ENCODE measurements at regions not wholly inside any gene's neighbourhood (a gene's known extent, or its start where the extent isn't known, plus 50 kb on each side); places are given as distances from the start of the nearest gene placed in this dataset.

GRCh38 chr20:6560978-6561377 is 206.5 kb upstream of the BMP2 start:
- TF ChIP-seq EZH2 (IDR thresholded peaks at IDR 0.05; ENCODE audit: insufficient read depth, low read length) (no peak), CTCF (IDR thresholded peaks at IDR 0.05; ENCODE audit: insufficient read depth, low read depth, low read length) (no peak)
- no peaks in the 10 kb centered on the region for H3K79me2 ChIP-seq (ENCODE audit: insufficient read depth, low read length)
- H3K4me2 ChIP-seq (ENCODE audit: low read length) = peak overlapping the region; percentile 32
- FAIRE-seq = no peak
- H3K27me3 Mint-ChIP-seq (ENCODE audit: low read depth, unreplicated experiment) = no peaks in the 10 kb centered on the region
- no peaks in the 10 kb centered on the region for H3K36me3 Mint-ChIP-seq (ENCODE audit: low read depth, unreplicated experiment)
- H4K20me1 ChIP-seq (ENCODE audit: insufficient read depth, low read length) = no peaks in the 10 kb centered on the region
- H3K36me3 ChIP-seq (ENCODE audit: insufficient read depth, low read length) = no peaks in the 10 kb centered on the region
- peaks cover 17% of the 10 kb centered on the region for H3K4me1 ChIP-seq (ENCODE audit: insufficient read depth, low read length)
- no peaks in the 10 kb centered on the region for H3K9me3 ChIP-seq (ENCODE audit: insufficient read depth, low read depth, low read length)
- no peak overlapping the region for H3K9ac ChIP-seq (ENCODE audit: low read length)
- no peak overlapping the region for H3K27ac Mint-ChIP-seq (ENCODE audit: unreplicated experiment)
- no peaks in the 10 kb centered on the region for H3K27me3 ChIP-seq (ENCODE audit: insufficient read depth, low read length)
- no peak overlapping the region for H3K27ac ChIP-seq (ENCODE audit: low read depth, low read length)
- H3K9me3 Mint-ChIP-seq (ENCODE audit: unreplicated experiment) = no peaks in the 10 kb centered on the region
- no peak overlapping the region for H3K4me3 Mint-ChIP-seq (ENCODE audit: unreplicated experiment)
- no peak overlapping the region for H2AFZ ChIP-seq (ENCODE audit: low read depth, low read length)
- H3K4me3 ChIP-seq (ENCODE audit: insufficient read depth, low read depth, low read length) = no peak overlapping the region
- no peak for DNase-seq (ENCODE audit: low read depth)
- peaks cover 5% of the 10 kb centered on the region for H3K4me1 Mint-ChIP-seq (ENCODE audit: low read depth, unreplicated experiment)

- H3K36me3 Mint-ChIP-seq (ENCODE audit: low read depth, unreplicated experiment) = no peaks in the 10 kb centered on the region
- Histone ChIP-seq H3K79me2 (ENCODE audit: insufficient read depth, low read length) (no peaks in the 10 kb centered on the region), H2AFZ (ENCODE audit: low read depth, low read length) (no peak overlapping the region), H3K27ac (ENCODE audit: low read depth, low read length) (no peak overlapping the region), H3K4me1 (ENCODE audit: insufficient read depth, low read length) (peaks cover 17% of the 10 kb centered on the region), H3K4me2 (ENCODE audit: low read length) (no peak overlapping the region), H3K9ac (ENCODE audit: low read length) (no peak overlapping the region), H3K4me3 (ENCODE audit: insufficient read depth, low read depth, low read length) (no peak overlapping the region), H4K20me1 (ENCODE audit: insufficient read depth, low read length) (no peaks in the 10 kb centered on the region), H3K9me3 (ENCODE audit: insufficient read depth, low read depth, low read length) (no peaks in the 10 kb centered on the region), H3K36me3 (ENCODE audit: insufficient read depth, low read length) (no peaks in the 10 kb centered on the region), H3K27me3 (ENCODE audit: insufficient read depth, low read length) (no peaks in the 10 kb centered on the region)
- TF ChIP-seq CTCF (IDR thresholded peaks at IDR 0.05; ENCODE audit: insufficient read depth, low read depth, low read length) (no peak), EZH2 (IDR thresholded peaks at IDR 0.05; ENCODE audit: insufficient read depth, low read length) (no peak)
- FAIRE-seq (no peak), DNase-seq (ENCODE audit: low read depth) (no peak)
- H3K27ac Mint-ChIP-seq (ENCODE audit: unreplicated experiment) = no peak overlapping the region
- no peaks in the 10 kb centered on the region for H3K27me3 Mint-ChIP-seq (ENCODE audit: low read depth, unreplicated experiment)
- H3K4me3 Mint-ChIP-seq (ENCODE audit: unreplicated experiment) = no peak overlapping the region
- H3K9me3 Mint-ChIP-seq (ENCODE audit: unreplicated experiment) = no peaks in the 10 kb centered on the region
- peaks cover 5% of the 10 kb centered on the region for H3K4me1 Mint-ChIP-seq (ENCODE audit: low read depth, unreplicated experiment)
Measured at GRCh38 chr20:6559791-6560190, 207.7 kb upstream of the BMP2 start.

GRCh38 chr20:6558341-6558740 is 209.1 kb upstream of the BMP2 start:
- peaks cover 3% of the 10 kb centered on the region for H3K4me1 Mint-ChIP-seq (ENCODE audit: low read depth, unreplicated experiment)
- no peak overlapping the region for H3K4me3 Mint-ChIP-seq (ENCODE audit: unreplicated experiment)
- Histone ChIP-seq H3K4me2 (ENCODE audit: low read length) (no peak overlapping the region), H4K20me1 (ENCODE audit: insufficient read depth, low read length) (no peaks in the 10 kb centered on the region), H3K4me1 (ENCODE audit: insufficient read depth, low read length) (peaks cover 17% of the 10 kb centered on the region), H3K4me3 (ENCODE audit: insufficient read depth, low read depth, low read length) (no peak overlapping the region), H2AFZ (ENCODE audit: low read depth, low read length) (no peak overlapping the region), H3K27me3 (ENCODE audit: insufficient read depth, low read length) (no peaks in the 10 kb centered on the region), H3K27ac (ENCODE audit: low read depth, low read length) (no peak overlapping the region), H3K9ac (ENCODE audit: low read length) (no peak overlapping the region), H3K36me3 (ENCODE audit: insufficient read depth, low read length) (no peaks in the 10 kb centered on the region), H3K79me2 (ENCODE audit: insufficient read depth, low read length) (no peaks in the 10 kb centered on the region), H3K9me3 (ENCODE audit: insufficient read depth, low read depth, low read length) (no peaks in the 10 kb centered on the region)
- DNase-seq (ENCODE audit: low read depth) = no peak
- no peak overlapping the region for H3K27ac Mint-ChIP-seq (ENCODE audit: unreplicated experiment)
- no peaks in the 10 kb centered on the region for H3K9me3 Mint-ChIP-seq (ENCODE audit: unreplicated experiment)
- no peak for TF ChIP-seq EZH2 (IDR thresholded peaks at IDR 0.05; ENCODE audit: insufficient read depth, low read length)
- TF ChIP-seq CTCF (IDR thresholded peaks at IDR 0.05; ENCODE audit: insufficient read depth, low read depth, low read length) = no peak
- no peaks in the 10 kb centered on the region for H3K27me3 Mint-ChIP-seq (ENCODE audit: low read depth, unreplicated experiment)
- no peaks in the 10 kb centered on the region for H3K36me3 Mint-ChIP-seq (ENCODE audit: low read depth, unreplicated experiment)
- no peak for FAIRE-seq

Data from astrocyte (in vitro differentiated cells and primary cell).